ENCODE measurements at regions not wholly inside any gene's neighbourhood (a gene's known extent, or its start where the extent isn't known, plus 50 kb on each side); places are given as distances from the start of the nearest gene placed in this dataset.

DNA sequence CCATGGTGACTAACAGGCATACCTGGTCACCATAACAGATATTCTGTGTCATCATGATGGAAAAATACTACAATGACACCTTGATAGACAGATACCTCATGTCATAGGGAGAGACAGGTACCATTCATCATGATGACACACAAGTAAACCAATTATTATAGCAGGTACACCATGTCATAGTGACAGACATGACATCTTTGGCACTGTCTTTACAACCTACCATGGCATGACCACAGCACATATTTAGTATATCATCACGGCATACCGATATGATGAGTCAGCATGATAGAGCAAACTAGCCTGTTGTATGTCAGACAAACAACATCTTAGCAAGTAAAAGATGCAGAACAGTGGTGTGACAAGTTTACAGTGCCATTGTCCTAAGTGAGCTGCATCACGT, 101.3 kb upstream of the KLHL29 start:
- TF ChIP-seq, protein P1, sequence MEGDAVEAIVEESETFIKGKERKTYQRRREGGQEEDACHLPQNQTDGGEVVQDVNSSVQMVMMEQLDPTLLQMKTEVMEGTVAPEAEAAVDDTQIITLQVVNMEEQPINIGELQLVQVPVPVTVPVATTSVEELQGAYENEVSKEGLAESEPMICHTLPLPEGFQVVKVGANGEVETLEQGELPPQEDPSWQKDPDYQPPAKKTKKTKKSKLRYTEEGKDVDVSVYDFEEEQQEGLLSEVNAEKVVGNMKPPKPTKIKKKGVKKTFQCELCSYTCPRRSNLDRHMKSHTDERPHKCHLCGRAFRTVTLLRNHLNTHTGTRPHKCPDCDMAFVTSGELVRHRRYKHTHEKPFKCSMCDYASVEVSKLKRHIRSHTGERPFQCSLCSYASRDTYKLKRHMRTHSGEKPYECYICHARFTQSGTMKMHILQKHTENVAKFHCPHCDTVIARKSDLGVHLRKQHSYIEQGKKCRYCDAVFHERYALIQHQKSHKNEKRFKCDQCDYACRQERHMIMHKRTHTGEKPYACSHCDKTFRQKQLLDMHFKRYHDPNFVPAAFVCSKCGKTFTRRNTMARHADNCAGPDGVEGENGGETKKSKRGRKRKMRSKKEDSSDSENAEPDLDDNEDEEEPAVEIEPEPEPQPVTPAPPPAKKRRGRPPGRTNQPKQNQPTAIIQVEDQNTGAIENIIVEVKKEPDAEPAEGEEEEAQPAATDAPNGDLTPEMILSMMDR (IDR thresholded peaks at IDR 0.05; ENCODE audit: extremely low read depth, missing control alignments): no peak
- DNase-seq (ENCODE audit: low spot score): no peak

DNA sequence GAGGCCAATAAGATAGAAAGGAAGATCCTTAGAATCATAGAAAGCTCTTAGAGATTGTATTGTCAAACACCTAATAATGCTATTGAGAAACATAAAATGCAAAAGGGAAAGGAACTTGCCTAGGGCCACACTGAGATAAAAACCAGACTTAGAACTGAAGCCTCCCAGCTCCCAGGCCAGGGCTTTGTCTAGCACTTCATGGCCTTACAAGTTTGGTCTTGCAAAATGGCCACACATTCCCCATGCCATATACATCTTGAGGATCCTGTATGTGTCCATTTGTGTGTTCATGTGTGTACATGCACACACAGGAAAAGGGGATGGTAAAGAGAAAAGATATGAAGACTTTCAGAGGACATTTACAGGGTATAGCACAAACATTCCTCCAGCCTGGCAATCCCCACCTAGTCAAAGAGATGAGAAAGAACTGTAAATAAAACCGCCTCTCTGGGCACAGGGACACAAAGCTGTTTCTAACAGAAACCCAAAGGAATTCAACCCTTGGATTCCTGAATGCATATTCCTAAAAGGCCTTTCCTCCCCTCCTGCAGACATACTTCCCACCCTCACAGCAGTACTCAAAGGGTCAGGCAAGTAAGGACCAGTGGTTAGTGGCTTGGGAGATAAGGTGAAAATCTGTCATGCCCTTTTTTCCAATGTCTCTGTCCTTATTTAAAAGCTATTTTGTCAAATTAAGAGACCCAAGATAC, 99.7 kb upstream of the KLHL29 start:
- DNase-seq (ENCODE audit: low spot score): no peak
- TF ChIP-seq, protein P1 (IDR thresholded peaks at IDR 0.05; ENCODE audit: extremely low read depth, missing control alignments): no peak

DNA sequence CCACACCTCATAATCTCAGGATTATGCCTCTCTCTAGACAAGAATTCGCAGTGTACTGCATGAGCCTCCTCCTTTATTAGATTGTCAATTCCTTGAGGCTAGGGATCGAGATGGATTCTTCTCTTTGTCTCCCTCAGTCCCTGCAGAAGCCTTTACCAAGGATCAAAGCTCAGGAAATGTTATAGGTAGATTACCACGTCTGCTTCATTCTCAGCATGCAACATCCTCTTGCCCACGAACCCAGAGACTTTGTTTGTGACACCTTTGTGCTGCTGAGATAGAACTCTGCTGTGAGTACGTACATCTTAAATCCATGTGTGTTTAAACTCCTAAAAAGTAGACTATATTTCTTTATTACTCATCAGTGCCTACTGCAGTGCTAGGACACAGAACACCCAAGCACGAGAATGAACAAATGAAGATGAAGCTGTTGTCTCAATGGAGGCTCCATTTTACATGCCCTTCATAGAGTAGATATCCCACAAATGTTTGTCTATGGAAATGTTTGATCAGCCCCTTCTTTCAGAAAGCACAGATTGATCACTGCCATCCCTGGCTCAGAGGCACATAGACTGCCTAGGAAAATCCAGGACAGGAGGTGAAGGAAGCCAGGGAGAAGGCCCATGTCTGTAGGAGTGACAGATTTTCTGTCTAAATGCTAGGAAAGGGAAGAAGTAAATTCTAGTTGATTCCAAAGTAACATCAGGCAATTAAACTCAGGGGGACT, 98.8 kb upstream of the KLHL29 start:
- DNase-seq (ENCODE audit: low spot score): no peak
- TF ChIP-seq, protein P1 (IDR thresholded peaks at IDR 0.05; ENCODE audit: extremely low read depth, missing control alignments): no peak

DNA sequence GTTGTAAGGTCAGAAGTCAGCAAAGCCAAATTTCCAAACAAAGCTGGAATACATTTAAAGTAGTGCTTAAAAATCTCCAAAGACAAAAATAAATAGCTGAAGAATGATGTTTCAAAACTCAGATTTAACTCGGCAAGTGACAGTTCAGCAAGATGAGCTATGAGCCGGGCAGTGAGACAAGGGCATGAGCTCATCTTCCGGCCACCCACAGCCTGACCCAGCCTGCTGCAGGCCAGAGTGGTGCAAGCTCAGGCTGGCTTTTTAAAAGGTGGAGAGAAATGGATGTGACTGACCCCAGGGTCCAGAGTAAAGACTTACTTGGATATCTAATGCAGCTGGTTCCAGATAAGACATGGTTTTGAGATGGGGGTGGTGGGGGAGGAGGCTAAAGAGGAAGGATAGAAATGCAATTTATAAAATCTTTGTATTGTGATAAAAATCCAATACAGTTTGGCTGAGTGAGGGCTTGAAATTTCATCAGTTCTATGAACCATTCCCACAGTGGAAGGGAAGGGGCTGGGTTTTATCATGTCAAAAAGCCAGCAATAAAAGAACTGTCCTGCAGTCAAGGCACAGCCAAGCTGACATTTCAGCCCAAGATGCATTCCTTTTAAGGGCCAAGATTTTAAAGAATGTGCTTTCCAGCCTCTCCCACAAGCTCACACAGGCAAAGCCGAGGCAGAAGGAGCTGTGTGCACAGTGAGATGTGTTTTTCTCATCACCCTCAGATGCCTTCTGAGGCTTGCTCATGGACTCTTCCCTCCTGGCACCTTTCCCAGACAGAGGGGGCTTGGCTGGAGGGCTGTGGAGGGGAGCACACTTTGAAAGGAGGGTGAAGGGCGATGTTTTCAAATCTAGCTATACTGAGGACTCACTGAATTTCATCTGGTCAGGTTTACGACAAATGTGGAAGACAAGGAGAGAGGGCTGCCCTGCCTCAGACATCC, 97.9 kb upstream of the KLHL29 start:
- no peak for DNase-seq (ENCODE audit: low spot score)
- TF ChIP-seq, protein P1 (IDR thresholded peaks at IDR 0.05; ENCODE audit: extremely low read depth, missing control alignments): no peak

DNA sequence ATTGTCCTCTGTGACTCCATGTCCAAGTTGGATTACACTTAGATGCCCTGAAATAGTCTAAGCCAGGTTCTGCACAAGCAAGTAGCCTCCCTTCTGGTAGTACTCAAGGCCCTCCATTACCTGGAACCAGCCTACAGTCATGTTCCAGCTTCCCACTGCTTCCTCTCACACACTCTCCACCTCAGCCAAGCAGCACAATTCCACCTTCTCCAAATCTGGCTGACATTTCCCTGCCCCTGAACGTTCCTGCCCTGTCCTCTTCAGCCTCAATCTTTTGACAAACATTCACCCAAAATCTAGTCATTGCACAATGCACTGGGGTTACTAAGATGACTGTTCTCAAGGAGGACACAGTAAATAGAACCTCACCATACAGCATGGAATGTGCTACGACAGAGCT, 95.3 kb upstream of the KLHL29 start:
- no peak for DNase-seq (ENCODE audit: low spot score)
- TF ChIP-seq, protein P1 (IDR thresholded peaks at IDR 0.05; ENCODE audit: extremely low read depth, missing control alignments): no peak

DNA sequence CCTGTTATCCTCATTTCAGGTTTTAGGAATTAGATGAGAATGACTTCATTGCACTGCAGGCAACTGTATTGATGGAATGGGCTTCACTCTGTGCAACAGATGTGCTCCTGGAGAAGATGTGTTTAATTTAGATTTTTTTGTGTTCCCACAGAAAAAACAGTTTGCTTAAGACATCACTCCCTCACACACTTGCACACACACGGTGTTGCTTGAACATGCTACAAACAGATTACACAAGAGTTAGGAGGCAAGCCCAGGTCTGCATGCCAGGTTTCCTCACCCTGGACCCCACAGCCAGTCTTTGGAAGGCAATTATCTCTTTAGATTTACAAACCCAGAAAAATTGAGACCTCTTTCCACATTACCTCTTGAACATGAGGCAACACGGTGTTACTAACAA, 93.7 kb upstream of the KLHL29 start:
- TF ChIP-seq, protein P1 (IDR thresholded peaks at IDR 0.05; ENCODE audit: extremely low read depth, missing control alignments): no peak
- no peak for DNase-seq (ENCODE audit: low spot score)

Data from GM20000 (cell line).